ENCODE measurements at regions not wholly inside any gene's neighbourhood (a gene's known extent, or its start where the extent isn't known, plus 50 kb on each side); places are given as distances from the start of the nearest gene placed in this dataset.

GRCh38 chr3:15942462-15942861 lies 144.7 kb upstream of the ANKRD28 start:
- H3K4me2 ChIP-seq, result no peak overlapping the region
- no peak overlapping the region for H3K4me3 ChIP-seq
- H3K9me3 ChIP-seq, result peaks cover 46% of the 10 kb centered on the region
- no peaks in the 10 kb centered on the region for H3K27me3 ChIP-seq
- no peaks in the 10 kb centered on the region for H4K20me1 ChIP-seq
- H3K36me3 ChIP-seq, result no peaks in the 10 kb centered on the region
- H3K9ac ChIP-seq, result no peak overlapping the region
- no peaks in the 10 kb centered on the region for H3K4me1 ChIP-seq
- TF ChIP-seq Cebpa-rat (IDR thresholded peaks at IDR 0.05), result no peak
- H3K27ac ChIP-seq, result no peak overlapping the region

- no peak overlapping the region for H3K27ac ChIP-seq
- H3K9me3 ChIP-seq, result peaks cover 46% of the 10 kb centered on the region
- no peaks in the 10 kb centered on the region for H3K36me3 ChIP-seq
- no peak overlapping the region for H3K9ac ChIP-seq
- H4K20me1 ChIP-seq, result no peaks in the 10 kb centered on the region
- H3K4me3 ChIP-seq, result no peak overlapping the region
- no peaks in the 10 kb centered on the region for H3K4me1 ChIP-seq
- H3K27me3 ChIP-seq, result no peaks in the 10 kb centered on the region
- H3K4me2 ChIP-seq, result no peak overlapping the region
- TF ChIP-seq Cebpa-rat (IDR thresholded peaks at IDR 0.05), result no peak
These were observed 145.2 kb upstream of the ANKRD28 start for GRCh38 chr3:15942936-15943335.

- no peak overlapping the region for H3K27ac ChIP-seq
- no peak for TF ChIP-seq Cebpa-rat (IDR thresholded peaks at IDR 0.05)
- no peak overlapping the region for H3K4me2 ChIP-seq
- H4K20me1 ChIP-seq, result no peaks in the 10 kb centered on the region
- no peaks in the 10 kb centered on the region for H3K36me3 ChIP-seq
- H3K27me3 ChIP-seq, result no peaks in the 10 kb centered on the region
- H3K9me3 ChIP-seq, result peaks cover 22% of the 10 kb centered on the region
- H3K4me3 ChIP-seq, result no peak overlapping the region
- H3K9ac ChIP-seq, result no peak overlapping the region
- no peaks in the 10 kb centered on the region for H3K4me1 ChIP-seq
These were observed 150.6 kb upstream of the ANKRD28 start for GRCh38 chr3:15948388-15948787.

GRCh38 chr3:15952543-15953175 lies 154.9 kb upstream of the ANKRD28 start:
- no peak overlapping the region for H3K4me2 ChIP-seq
- no peaks in the 10 kb centered on the region for H3K36me3 ChIP-seq
- no peaks in the 10 kb centered on the region for H3K4me1 ChIP-seq
- no peaks in the 10 kb centered on the region for H3K27me3 ChIP-seq
- no peak for TF ChIP-seq Cebpa-rat (IDR thresholded peaks at IDR 0.05)
- H3K9ac ChIP-seq, result no peak overlapping the region
- H3K4me3 ChIP-seq, result no peak overlapping the region
- no peak overlapping the region for H3K27ac ChIP-seq
- H4K20me1 ChIP-seq, result no peaks in the 10 kb centered on the region
- no peaks in the 10 kb centered on the region for H3K9me3 ChIP-seq

- H3K9me3 ChIP-seq, result no peaks in the 10 kb centered on the region
These were observed 156.1 kb upstream of the ANKRD28 start for GRCh38 chr3:15953841-15954240.

DNA sequence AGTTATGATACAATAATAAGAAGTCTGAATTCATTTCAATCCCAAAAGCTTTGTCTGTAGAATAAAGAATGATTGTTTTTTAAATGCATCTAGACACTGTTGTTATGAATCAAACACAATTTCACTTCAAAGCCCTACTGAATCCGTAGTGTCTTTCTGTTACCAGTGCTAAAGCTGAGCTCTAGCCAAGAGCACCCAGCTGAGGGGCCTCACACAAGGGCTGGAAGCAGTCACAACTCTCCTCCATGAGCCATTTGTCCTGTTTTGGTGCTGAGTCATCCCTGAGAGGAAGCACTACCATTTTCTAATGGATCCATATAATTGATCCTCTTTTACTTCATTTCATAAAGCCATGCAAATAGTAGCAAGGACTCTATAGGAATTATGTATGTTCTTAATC lies 158.2 kb upstream of the ANKRD28 start:
- H3K4me3 ChIP-seq, result no peak overlapping the region
- no peaks in the 10 kb centered on the region for H3K36me3 ChIP-seq
- no peaks in the 10 kb centered on the region for H3K9me3 ChIP-seq
- no peak overlapping the region for H3K27ac ChIP-seq
- no peak overlapping the region for H3K9ac ChIP-seq
- H3K4me2 ChIP-seq, result no peak overlapping the region
- no peaks in the 10 kb centered on the region for H3K4me1 ChIP-seq
- no peak for TF ChIP-seq Cebpa-rat (IDR thresholded peaks at IDR 0.05)
- no peaks in the 10 kb centered on the region for H4K20me1 ChIP-seq
- no peaks in the 10 kb centered on the region for H3K27me3 ChIP-seq

More at GRCh38 chr3:15953841-15954240, 156.1 kb upstream of the ANKRD28 start:
- Histone ChIP-seq H3K27ac (no peak overlapping the region), H3K36me3 (no peaks in the 10 kb centered on the region), H3K9ac (no peak overlapping the region), H3K4me2 (no peak overlapping the region), H4K20me1 (no peaks in the 10 kb centered on the region), H3K27me3 (no peaks in the 10 kb centered on the region), H3K4me1 (no peaks in the 10 kb centered on the region), H3K4me3 (no peak overlapping the region)
- no peak for TF ChIP-seq Cebpa-rat (IDR thresholded peaks at IDR 0.05)

- no peaks in the 10 kb centered on the region for H3K27me3 ChIP-seq
- no peak overlapping the region for H3K9ac ChIP-seq
- no peak overlapping the region for H3K27ac ChIP-seq
- H3K4me1 ChIP-seq, result no peaks in the 10 kb centered on the region
- no peak for TF ChIP-seq Cebpa-rat (IDR thresholded peaks at IDR 0.05)
- H3K36me3 ChIP-seq, result no peaks in the 10 kb centered on the region
- no peaks in the 10 kb centered on the region for H4K20me1 ChIP-seq
- H3K4me2 ChIP-seq, result no peak overlapping the region
- no peak overlapping the region for H3K4me3 ChIP-seq
- no peaks in the 10 kb centered on the region for H3K9me3 ChIP-seq
These were observed 161.1 kb upstream of the ANKRD28 start for GRCh38 chr3:15958692-15959433.

- no peaks in the 10 kb centered on the region for H3K36me3 ChIP-seq
- H3K4me1 ChIP-seq, result peaks cover 2% of the 10 kb centered on the region
- no peak for TF ChIP-seq Cebpa-rat (IDR thresholded peaks at IDR 0.05)
- no peaks in the 10 kb centered on the region for H3K27me3 ChIP-seq
- no peak overlapping the region for H3K27ac ChIP-seq
- H3K9ac ChIP-seq, result no peak overlapping the region
- H3K4me3 ChIP-seq, result no peak overlapping the region
- no peaks in the 10 kb centered on the region for H4K20me1 ChIP-seq
- H3K9me3 ChIP-seq, result no peaks in the 10 kb centered on the region
- H3K4me2 ChIP-seq, result no peak overlapping the region
These were observed 161.6 kb upstream of the ANKRD28 start for GRCh38 chr3:15959434-15959811.

GRCh38 chr3:15964605-15965442 lies 167.0 kb upstream of the ANKRD28 start:
- no peak overlapping the region for H3K9ac ChIP-seq
- no peaks in the 10 kb centered on the region for H3K27me3 ChIP-seq
- peaks cover 22% of the 10 kb centered on the region for H3K4me1 ChIP-seq
- no peaks in the 10 kb centered on the region for H3K9me3 ChIP-seq
- H4K20me1 ChIP-seq, result no peaks in the 10 kb centered on the region
- no peaks in the 10 kb centered on the region for H3K36me3 ChIP-seq
- peak overlapping the region; percentile 47; the same call in 1 of the 2 replicates for H3K27ac ChIP-seq
- peak overlapping the region; percentile 50 for H3K4me2 ChIP-seq
- no peak overlapping the region for H3K4me3 ChIP-seq
- TF ChIP-seq Cebpa-rat (IDR thresholded peaks at IDR 0.05), result no peak

DNA sequence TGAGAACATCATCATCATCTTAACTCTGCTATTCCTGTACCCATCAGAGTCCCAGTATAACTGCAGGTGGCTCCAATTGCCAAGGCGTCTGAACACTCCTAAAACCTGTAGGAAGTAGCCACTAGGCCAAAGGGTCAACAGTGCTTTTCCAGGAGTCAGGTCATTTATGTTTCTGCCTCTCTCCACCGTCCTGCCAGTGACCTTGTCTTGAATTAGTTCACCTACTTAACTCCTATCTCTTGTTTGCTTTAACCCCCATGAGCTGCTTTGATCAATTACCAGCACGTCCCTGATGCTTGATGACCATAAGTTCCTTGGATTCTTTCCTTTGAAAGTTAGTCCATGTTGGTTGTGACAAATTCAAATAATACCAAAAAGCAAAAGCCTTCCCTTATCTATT lies 169.8 kb upstream of the ANKRD28 start:
- H3K4me2 ChIP-seq, result no peak overlapping the region
- H3K27me3 ChIP-seq, result no peaks in the 10 kb centered on the region
- H3K4me1 ChIP-seq, result peaks cover 22% of the 10 kb centered on the region
- H3K9ac ChIP-seq, result no peak overlapping the region
- no peaks in the 10 kb centered on the region for H3K36me3 ChIP-seq
- H4K20me1 ChIP-seq, result no peaks in the 10 kb centered on the region
- no peak overlapping the region for H3K4me3 ChIP-seq
- no peak for TF ChIP-seq Cebpa-rat (IDR thresholded peaks at IDR 0.05)
- no peak overlapping the region for H3K27ac ChIP-seq
- no peaks in the 10 kb centered on the region for H3K9me3 ChIP-seq

Data from BLaER1 (cell line).